ENCODE measurements at regions not wholly inside any gene's neighbourhood (a gene's known extent, or its start where the extent isn't known, plus 50 kb on each side); places are given as distances from the start of the nearest gene placed in this dataset.
"Not testable (repeated sequence)": the region's sequence is repeated elsewhere in the genome, so short reads cannot be mapped to it uniquely, and the experiment has no call there.

- no peak for TF ChIP-seq CTCF (conservative IDR thresholded peaks at IDR 0.05)
- no peak overlapping the region for H3K27ac ChIP-seq
These were observed 50.9 kb upstream of the MITF start for GRCh38 chr3:69688400-69688799.

- peak overlapping the region; percentile 8; the same call in 1 of the 2 replicates for H3K27ac ChIP-seq
- TF ChIP-seq CTCF (conservative IDR thresholded peaks at IDR 0.05): no peak
These were observed 51.6 kb upstream of the MITF start for GRCh38 chr3:69687641-69688040.

DNA sequence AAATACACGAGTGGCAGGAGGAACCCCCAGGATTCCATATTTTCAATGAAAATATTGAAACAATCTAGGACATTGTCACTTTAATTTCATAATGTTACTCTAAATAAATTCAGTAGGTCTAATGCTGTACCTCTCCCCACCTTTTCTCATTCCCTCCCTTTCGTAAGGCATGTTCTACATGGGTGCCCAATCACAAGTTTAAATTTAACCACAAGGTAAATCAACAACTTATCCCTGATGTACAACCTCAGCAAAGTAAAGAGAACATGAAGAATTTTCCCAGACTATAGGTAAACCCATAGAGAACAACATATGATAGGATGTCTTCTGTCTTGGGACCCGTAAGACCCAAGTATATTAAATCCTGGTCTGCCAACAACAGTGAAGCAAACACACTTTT is 53.2 kb upstream of the MITF start:
- no peak for TF ChIP-seq CTCF (conservative IDR thresholded peaks at IDR 0.05)

DNA sequence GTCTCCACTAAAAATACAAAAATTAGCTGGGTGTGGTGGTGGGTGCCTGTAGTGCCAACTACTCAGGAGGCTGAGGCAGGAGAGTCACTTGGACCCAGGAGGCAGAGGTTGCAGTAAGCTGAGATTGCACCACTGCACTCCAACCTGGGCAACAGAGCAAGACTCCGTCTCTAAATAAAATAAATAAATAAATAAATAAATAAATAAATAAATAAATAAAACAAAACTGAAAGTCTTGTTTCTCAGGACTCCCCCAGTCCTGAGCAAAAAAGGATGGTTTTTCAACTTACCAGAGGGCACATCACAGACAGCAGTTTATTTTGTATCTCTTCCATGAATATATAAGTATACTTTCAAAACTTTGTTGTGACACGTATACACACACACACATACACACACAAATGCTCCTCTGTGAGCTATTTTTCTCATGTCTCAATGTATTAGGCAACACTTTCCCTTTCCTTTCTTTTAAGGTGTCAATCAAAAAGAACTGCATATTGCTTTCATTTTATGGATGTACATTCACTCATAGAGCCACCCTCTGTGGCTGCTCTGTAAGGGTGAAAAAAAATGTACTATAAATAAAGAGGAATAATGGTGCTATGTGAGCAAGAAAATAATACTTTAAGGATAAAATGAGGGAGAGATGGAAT is 54.8 kb upstream of the MITF start:
- TF ChIP-seq CTCF (conservative IDR thresholded peaks at IDR 0.05): no peak
- no peak overlapping the region for H3K27ac ChIP-seq

More for the DNA sequence above, 53.2 kb upstream of the MITF start:
- no peak overlapping the region for H3K27ac ChIP-seq

DNA sequence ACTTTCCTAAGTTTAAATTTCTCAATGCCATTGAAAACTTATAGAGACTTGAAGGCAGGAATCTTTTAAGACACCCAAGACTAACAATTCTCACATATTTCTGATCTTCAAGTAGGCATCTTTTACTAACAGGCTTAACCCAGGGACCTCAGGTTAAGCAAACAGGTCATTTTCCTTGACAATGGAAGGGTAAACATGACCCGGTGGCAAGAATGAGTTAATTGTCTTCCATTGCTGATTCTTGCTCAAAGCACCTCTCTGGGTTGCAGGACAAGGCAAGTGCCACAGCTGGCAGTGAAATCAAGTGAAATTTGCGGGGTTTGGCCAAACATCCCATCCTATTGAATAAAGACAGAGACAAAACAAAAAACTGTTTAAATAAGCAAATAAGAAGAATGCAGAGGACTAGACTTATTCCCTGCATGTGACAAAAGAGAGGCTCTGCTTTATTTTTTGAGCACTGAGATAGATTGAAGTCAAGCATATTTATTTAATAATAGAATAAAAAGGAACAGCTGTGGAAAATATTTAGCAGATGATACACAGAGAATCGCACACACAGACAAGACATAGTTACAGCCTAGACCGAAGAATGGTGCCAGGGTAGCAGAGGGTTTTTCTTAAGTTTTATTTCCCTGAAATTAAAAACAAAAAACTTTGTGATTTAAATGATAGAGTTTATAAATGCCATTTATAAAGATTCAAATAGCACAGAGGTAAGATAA is 56.0 kb upstream of the MITF start:
- no peak for TF ChIP-seq CTCF (conservative IDR thresholded peaks at IDR 0.05)
- no peak overlapping the region for H3K27ac ChIP-seq

DNA sequence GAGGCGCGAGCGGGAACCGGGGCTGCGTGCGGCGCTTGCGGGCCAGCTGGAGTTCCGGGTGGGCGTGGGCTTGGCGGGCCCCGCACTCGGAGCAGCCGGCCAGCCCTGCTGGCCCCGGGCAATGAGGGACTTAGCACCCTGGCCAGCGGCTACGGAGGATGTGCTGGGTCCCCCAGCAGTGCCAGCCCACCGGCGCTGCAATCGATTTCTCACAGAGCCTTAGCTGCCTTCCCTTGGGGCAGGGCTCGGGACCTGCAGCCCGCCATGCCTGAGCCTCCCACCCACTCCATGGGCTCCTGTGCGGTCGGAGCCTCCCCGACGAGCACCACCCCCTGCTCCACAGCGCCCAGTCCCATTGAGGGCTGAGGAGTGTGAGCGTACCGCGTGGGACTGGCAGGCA is 61.8 kb upstream of the MITF start:
- H3K27ac ChIP-seq: not testable (repeated sequence)

- H3K27ac ChIP-seq: no peak overlapping the region
- no peak for TF ChIP-seq CTCF (conservative IDR thresholded peaks at IDR 0.05)
These were observed 63.3 kb upstream of the MITF start for GRCh38 chr3:69675786-69676530.

Data from VCaP (cell line).